ENCODE measurements at regions not wholly inside any gene's neighbourhood (a gene's known extent, or its start where the extent isn't known, plus 50 kb on each side); places are given as distances from the start of the nearest gene placed in this dataset.

GRCh38 chr15:46354443-46354842 lies 719.6 kb downstream of the SQOR start:
- CTCF ChIA-PET (ENCODE audit: low intra/inter-chr PET ratio, low total read pairs): no interaction called here
- DNase-seq (ENCODE audit: low spot score) (no peak), FAIRE-seq (no peak), ATAC-seq (no peak)
- BruUV-seq (replicated peaks): no TSS peak
- Histone ChIP-seq H2AFZ (ENCODE audit: low read length) (no peak overlapping the region), H3K27ac (ENCODE audit: extremely low read length, insufficient read depth, low read length) (no peak overlapping the region), H3K36me3 (replicated peaks in 1 of 2; ENCODE audit: control insufficient read depth in 1 of 2, insufficient read depth in 2 of 2, low read length in 2 of 2) (no peaks in the 10 kb centered on the region), H3K79me2 (ENCODE audit: insufficient read depth, low read length) (no peaks in the 10 kb centered on the region), H3K27me3 (ENCODE audit: control insufficient read depth in 1 of 2, insufficient read depth in 2 of 2, low read length in 2 of 2) (no peaks in the 10 kb centered on the region), H3K9ac (ENCODE audit: insufficient read depth, low read depth, low read length) (no peak overlapping the region), H3K9me3 (ENCODE audit: low read length) (peaks cover 96% of the 10 kb centered on the region), H4K20me1 (ENCODE audit: insufficient read depth, low read length) (no peaks in the 10 kb centered on the region), H3K4me3 (replicated peaks in 1 of 3; ENCODE audit: insufficient read depth in 1 of 3, low read depth in 2 of 3, low read length in 3 of 3) (no peak overlapping the region), H3K4me1 (ENCODE audit: insufficient read depth, low read length) (no peaks in the 10 kb centered on the region), H3K4me2 (ENCODE audit: low read depth, low read length) (no peak overlapping the region)
- TF ChIP-seq NFYC (CRISPR knock-in tag; IDR thresholded peaks at IDR 0.05) (no peak), SMAD9 (CRISPR knock-in tag; IDR thresholded peaks at IDR 0.05) (no peak), POLR2AphosphoS5 (IDR thresholded peaks at IDR 0.05; ENCODE audit: low read depth, low read length) (no peak), ZNF773 (CRISPR knock-in tag; IDR thresholded peaks at IDR 0.05; ENCODE audit: borderline replicate concordance) (no peak), ZNF678 (CRISPR knock-in tag; IDR thresholded peaks at IDR 0.05) (no peak), ZNF121 (CRISPR knock-in tag; IDR thresholded peaks at IDR 0.05) (no peak), ZSCAN21 (CRISPR knock-in tag; IDR thresholded peaks at IDR 0.05; ENCODE audit: borderline replicate concordance) (no peak), ONECUT2 (CRISPR knock-in tag; IDR thresholded peaks at IDR 0.05) (no peak), MXD4 (CRISPR knock-in tag; IDR thresholded peaks at IDR 0.05) (no peak), DMAP1 (CRISPR knock-in tag; IDR thresholded peaks at IDR 0.05) (no peak), MTF2 (CRISPR knock-in tag; IDR thresholded peaks at IDR 0.05; ENCODE audit: borderline replicate concordance) (no peak), KDM3A (CRISPR knock-in tag; IDR thresholded peaks at IDR 0.05; ENCODE audit: low read depth) (no peak), RBM39 (IDR thresholded peaks at IDR 0.05; ENCODE audit: low read depth, low read length, poor library complexity, severe bottlenecking) (no peak), CENPT (CRISPR knock-in tag; IDR thresholded peaks at IDR 0.05; ENCODE audit: low read depth) (no peak)
- TF ChIP-seq, protein P1, sequence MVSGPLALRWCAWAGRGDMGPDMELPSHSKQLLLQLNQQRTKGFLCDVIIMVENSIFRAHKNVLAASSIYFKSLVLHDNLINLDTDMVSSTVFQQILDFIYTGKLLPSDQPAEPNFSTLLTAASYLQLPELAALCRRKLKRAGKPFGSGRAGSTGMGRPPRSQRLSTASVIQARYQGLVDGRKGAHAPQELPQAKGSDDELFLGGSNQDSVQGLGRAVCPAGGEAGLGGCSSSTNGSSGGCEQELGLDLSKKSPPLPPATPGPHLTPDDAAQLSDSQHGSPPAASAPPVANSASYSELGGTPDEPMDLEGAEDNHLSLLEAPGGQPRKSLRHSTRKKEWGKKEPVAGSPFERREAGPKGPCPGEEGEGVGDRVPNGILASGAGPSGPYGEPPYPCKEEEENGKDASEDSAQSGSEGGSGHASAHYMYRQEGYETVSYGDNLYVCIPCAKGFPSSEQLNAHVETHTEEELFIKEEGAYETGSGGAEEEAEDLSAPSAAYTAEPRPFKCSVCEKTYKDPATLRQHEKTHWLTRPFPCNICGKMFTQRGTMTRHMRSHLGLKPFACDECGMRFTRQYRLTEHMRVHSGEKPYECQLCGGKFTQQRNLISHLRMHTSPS (CRISPR knock-in tag; IDR thresholded peaks at IDR 0.05; ENCODE audit: low read depth): no peak
- POLR2A ChIA-PET: no interaction called here
- in situ Hi-C loops (cut with HindIII; ENCODE audit: extremely low pct_ligation_motif_present, low pct_unique_long_range_greater_than_20kb) (no loop called here), intact Hi-C loops (cut with micrococcal nuclease; ENCODE audit: unreplicated experiment) (no loop called here)
- 28% methylated on average over 3 of the region's 3 CpGs for WGBS (ENCODE audit: low lambda C conversion rate)
